ENCODE measurements at regions not wholly inside any gene's neighbourhood (a gene's known extent, or its start where the extent isn't known, plus 50 kb on each side); places are given as distances from the start of the nearest gene placed in this dataset.
"Not testable (repeated sequence)": the region's sequence is repeated elsewhere in the genome, so short reads cannot be mapped to it uniquely, and the experiment has no call there.

DNA sequence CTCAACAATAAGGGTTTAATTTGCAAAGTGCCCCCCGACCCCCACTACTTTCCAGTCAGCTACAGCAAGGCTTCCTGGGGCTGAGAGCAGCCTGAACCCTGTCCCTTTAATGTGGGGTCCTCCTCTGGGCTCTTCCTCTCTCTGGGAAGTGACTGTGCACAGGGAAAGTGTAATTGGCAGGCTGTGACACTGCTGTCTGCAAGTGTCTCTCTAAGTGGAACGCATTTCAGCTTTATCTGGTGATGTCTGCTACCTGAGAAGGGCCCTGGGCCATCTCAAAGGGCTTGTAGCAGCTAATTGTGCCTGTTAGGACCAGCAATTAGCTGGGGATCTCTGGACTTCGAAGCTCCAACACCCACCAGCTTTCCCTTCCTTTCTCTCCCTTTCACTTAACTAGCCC is 406.6 kb downstream of the TSHZ3 start:
- Histone ChIP-seq H3K27ac (ENCODE audit: low read depth in 2 of 2, low read length in 2 of 2) (no peak overlapping the region), H3K36me3 (ENCODE audit: control insufficient read depth in 2 of 2, insufficient read depth in 2 of 2, low read length in 2 of 2) (no peaks in the 10 kb centered on the region), H3K9me3 (ENCODE audit: control insufficient read depth in 2 of 2, low read length in 2 of 2) (peaks cover 0 to 3% of the 10 kb centered on the region in 2 donors), H3K4me1 (ENCODE audit: control insufficient read depth in 2 of 2, insufficient read depth in 2 of 2, low read length in 2 of 2) (no peaks in the 10 kb centered on the region), H3K9ac (ENCODE audit: low read depth in 1 of 2, low read length in 2 of 2) (no peak overlapping the region), H3K4me3 (ENCODE audit: low read length in 2 of 2) (no peak overlapping the region), H3K27me3 (ENCODE audit: control insufficient read depth in 2 of 2, insufficient read depth in 2 of 2, low read length in 2 of 2) (peaks cover 0 to 2% of the 10 kb centered on the region in 2 donors)

GRCh38 chr19:30941591-30941990 is 407.6 kb downstream of the TSHZ3 start:
- Histone ChIP-seq H3K36me3 (ENCODE audit: control insufficient read depth in 2 of 2, insufficient read depth in 2 of 2, low read length in 2 of 2) (no peaks in the 10 kb centered on the region), H3K4me1 (ENCODE audit: control insufficient read depth in 2 of 2, insufficient read depth in 2 of 2, low read length in 2 of 2) (no peaks in the 10 kb centered on the region), H3K9me3 (ENCODE audit: control insufficient read depth in 2 of 2, low read length in 2 of 2) (peaks cover 0 to 3% of the 10 kb centered on the region in 2 donors), H3K27me3 (ENCODE audit: control insufficient read depth in 2 of 2, insufficient read depth in 2 of 2, low read length in 2 of 2) (peaks cover 0 to 2% of the 10 kb centered on the region in 2 donors), H3K27ac (ENCODE audit: low read depth in 2 of 2, low read length in 2 of 2) (no peak overlapping the region), H3K4me3 (ENCODE audit: low read length in 2 of 2) (no peak overlapping the region), H3K9ac (ENCODE audit: low read depth in 1 of 2, low read length in 2 of 2) (no peak overlapping the region)

GRCh38 chr19:30936276-30936675 is 413.0 kb downstream of the TSHZ3 start:
- Histone ChIP-seq H3K36me3 (ENCODE audit: control insufficient read depth in 2 of 2, insufficient read depth in 2 of 2, low read length in 2 of 2) (no peaks in the 10 kb centered on the region), H3K4me3 (ENCODE audit: low read length in 2 of 2) (no peak overlapping the region), H3K27ac (ENCODE audit: low read depth in 2 of 2, low read length in 2 of 2) (no peak overlapping the region), H3K4me1 (ENCODE audit: control insufficient read depth in 2 of 2, insufficient read depth in 2 of 2, low read length in 2 of 2) (no peaks in the 10 kb centered on the region), H3K27me3 (ENCODE audit: control insufficient read depth in 2 of 2, insufficient read depth in 2 of 2, low read length in 2 of 2) (no peaks in the 10 kb centered on the region), H3K9me3 (ENCODE audit: control insufficient read depth in 2 of 2, low read length in 2 of 2) (peaks cover 0 to 3% of the 10 kb centered on the region in 2 donors), H3K9ac (ENCODE audit: low read depth in 1 of 2, low read length in 2 of 2) (no peak overlapping the region)

DNA sequence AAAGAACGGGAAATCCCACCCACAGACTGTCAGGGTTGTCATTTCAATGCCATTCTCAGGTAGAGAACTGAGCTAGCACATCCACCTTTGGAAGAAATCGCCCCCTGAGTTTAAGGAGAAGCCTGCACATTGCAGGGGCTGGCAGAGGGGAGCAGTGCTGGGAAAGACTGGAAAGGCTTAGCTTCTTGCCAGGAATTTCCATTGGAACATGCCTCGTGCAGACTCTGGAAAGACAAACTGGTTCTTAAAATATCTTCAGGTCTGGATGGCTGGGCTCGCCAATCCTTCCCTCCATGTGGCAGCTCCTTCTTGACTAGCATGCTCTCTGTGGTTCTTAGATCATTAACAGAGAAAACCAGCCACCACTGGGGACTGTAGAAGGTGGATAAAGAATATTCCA is 414.1 kb downstream of the TSHZ3 start:
- Histone ChIP-seq H3K9ac (ENCODE audit: low read depth in 1 of 2, low read length in 2 of 2) (no peak overlapping the region), H3K27ac (ENCODE audit: low read depth in 2 of 2, low read length in 2 of 2) (no peak overlapping the region), H3K9me3 (ENCODE audit: control insufficient read depth in 2 of 2, low read length in 2 of 2) (peaks cover 0 to 1% of the 10 kb centered on the region in 2 donors), H3K4me1 (ENCODE audit: control insufficient read depth in 2 of 2, insufficient read depth in 2 of 2, low read length in 2 of 2) (no peaks in the 10 kb centered on the region), H3K27me3 (ENCODE audit: control insufficient read depth in 2 of 2, insufficient read depth in 2 of 2, low read length in 2 of 2) (no peaks in the 10 kb centered on the region), H3K4me3 (ENCODE audit: low read length in 2 of 2) (no peak overlapping the region), H3K36me3 (ENCODE audit: control insufficient read depth in 2 of 2, insufficient read depth in 2 of 2, low read length in 2 of 2) (no peaks in the 10 kb centered on the region)

- H3K4me3 ChIP-seq (ENCODE audit: low read length in 2 of 2); H3K9me3 ChIP-seq (ENCODE audit: control insufficient read depth in 2 of 2, low read length in 2 of 2); H3K4me1 ChIP-seq (ENCODE audit: control insufficient read depth in 2 of 2, insufficient read depth in 2 of 2, low read length in 2 of 2); H3K36me3 ChIP-seq (ENCODE audit: control insufficient read depth in 2 of 2, insufficient read depth in 2 of 2, low read length in 2 of 2); H3K9ac ChIP-seq (ENCODE audit: low read depth in 1 of 2, low read length in 2 of 2); H3K27me3 ChIP-seq (ENCODE audit: control insufficient read depth in 2 of 2, insufficient read depth in 2 of 2, low read length in 2 of 2); H3K27ac ChIP-seq (ENCODE audit: low read depth in 2 of 2, low read length in 2 of 2): not testable (repeated sequence)
Observed at GRCh38 chr19:30933454-30933853, 415.8 kb downstream of the TSHZ3 start.

DNA sequence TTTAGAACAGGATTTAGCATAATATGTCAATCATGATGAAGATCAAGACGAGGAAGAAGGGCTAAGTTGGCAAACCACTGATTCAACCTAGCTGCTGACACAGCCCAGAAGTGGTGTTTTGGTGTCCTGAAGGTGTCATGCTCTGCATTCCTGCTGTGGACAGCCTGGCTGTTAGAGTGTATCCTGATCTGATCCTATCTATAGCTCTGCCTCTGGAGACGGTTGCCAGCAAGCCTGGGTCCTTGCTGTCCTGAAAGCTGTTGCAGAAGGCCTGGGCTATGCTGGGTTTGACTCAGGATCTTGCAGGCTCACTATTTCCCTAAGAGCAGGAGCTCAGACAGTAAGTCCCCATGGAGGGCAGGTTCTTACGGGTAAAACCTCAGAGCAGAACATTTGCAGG is 416.4 kb downstream of the TSHZ3 start:
- Histone ChIP-seq H3K9me3 (ENCODE audit: control insufficient read depth in 2 of 2, low read length in 2 of 2) (peaks cover 0 to 2% of the 10 kb centered on the region in 2 donors), H3K4me3 (ENCODE audit: low read length in 2 of 2) (no peak overlapping the region), H3K27me3 (ENCODE audit: control insufficient read depth in 2 of 2, insufficient read depth in 2 of 2, low read length in 2 of 2) (no peaks in the 10 kb centered on the region), H3K4me1 (ENCODE audit: control insufficient read depth in 2 of 2, insufficient read depth in 2 of 2, low read length in 2 of 2) (no peaks in the 10 kb centered on the region), H3K9ac (ENCODE audit: low read depth in 1 of 2, low read length in 2 of 2) (no peak overlapping the region), H3K27ac (ENCODE audit: low read depth in 2 of 2, low read length in 2 of 2) (no peak overlapping the region), H3K36me3 (ENCODE audit: control insufficient read depth in 2 of 2, insufficient read depth in 2 of 2, low read length in 2 of 2) (no peaks in the 10 kb centered on the region)

DNA sequence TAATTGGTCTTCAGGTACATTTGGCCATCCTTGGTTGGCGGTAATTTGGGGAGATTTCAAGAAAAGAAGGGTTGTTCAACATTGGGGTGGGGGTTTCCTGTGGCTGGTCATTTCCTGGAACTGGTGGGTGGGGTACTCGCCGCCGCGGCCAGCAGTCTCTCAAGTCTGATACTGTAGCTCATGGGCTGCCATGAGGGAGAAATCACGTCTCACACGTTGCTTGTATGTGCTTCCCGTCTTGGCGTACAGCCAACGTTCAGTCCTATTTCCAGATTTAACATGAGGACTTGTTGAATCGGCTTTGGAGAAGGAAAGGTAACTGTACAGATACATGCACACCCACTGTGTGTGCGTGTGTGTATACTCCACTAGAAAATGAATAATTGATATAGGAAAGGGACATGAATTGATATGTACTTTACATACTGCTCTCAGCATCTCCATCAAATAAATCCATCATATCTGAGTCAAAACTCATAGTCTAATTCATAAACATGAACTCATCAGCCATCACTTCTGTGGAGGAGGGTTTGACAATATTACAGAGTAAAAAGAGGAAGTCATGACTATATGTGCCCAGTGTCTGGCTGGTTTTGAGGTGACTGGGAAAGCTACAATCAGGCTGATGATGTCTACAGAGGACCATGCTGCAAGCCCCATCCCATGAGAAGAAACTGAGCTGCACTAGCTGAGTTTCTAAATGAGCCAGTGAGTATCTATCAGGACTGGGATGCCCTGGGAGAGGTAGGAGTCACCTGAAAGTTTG is 418.1 kb downstream of the TSHZ3 start:
- Histone ChIP-seq H3K9me3 (ENCODE audit: control insufficient read depth in 2 of 2, low read length in 2 of 2) (peaks cover 0 to 2% of the 10 kb centered on the region in 2 donors), H3K4me3 (ENCODE audit: low read length in 2 of 2) (no peak overlapping the region), H3K9ac (ENCODE audit: low read depth in 1 of 2, low read length in 2 of 2) (no peak overlapping the region), H3K36me3 (ENCODE audit: control insufficient read depth in 2 of 2, insufficient read depth in 2 of 2, low read length in 2 of 2) (no peaks in the 10 kb centered on the region), H3K4me1 (ENCODE audit: control insufficient read depth in 2 of 2, insufficient read depth in 2 of 2, low read length in 2 of 2) (no peaks in the 10 kb centered on the region), H3K27me3 (ENCODE audit: control insufficient read depth in 2 of 2, insufficient read depth in 2 of 2, low read length in 2 of 2) (no peaks in the 10 kb centered on the region), H3K27ac (ENCODE audit: low read depth in 2 of 2, low read length in 2 of 2) (no peak overlapping the region)

GRCh38 chr19:30927705-30928104 is 421.5 kb downstream of the TSHZ3 start:
- no peak overlapping the region for H3K27ac ChIP-seq (ENCODE audit: low read depth in 2 of 2, low read length in 2 of 2)
- peaks cover 0 to 2% of the 10 kb centered on the region in 2 donors for H3K9me3 ChIP-seq (ENCODE audit: control insufficient read depth in 2 of 2, low read length in 2 of 2)
- H3K27me3 ChIP-seq (ENCODE audit: control insufficient read depth in 2 of 2, insufficient read depth in 2 of 2, low read length in 2 of 2) = no peaks in the 10 kb centered on the region
- H3K4me3 ChIP-seq (ENCODE audit: low read length in 2 of 2) = no peak overlapping the region
- no peak overlapping the region for H3K9ac ChIP-seq (ENCODE audit: low read depth in 1 of 2, low read length in 2 of 2)
- H3K4me1 ChIP-seq (ENCODE audit: control insufficient read depth in 2 of 2, insufficient read depth in 2 of 2, low read length in 2 of 2) = no peaks in the 10 kb centered on the region
- no peaks in the 10 kb centered on the region for H3K36me3 ChIP-seq (ENCODE audit: control insufficient read depth in 2 of 2, insufficient read depth in 2 of 2, low read length in 2 of 2)

DNA sequence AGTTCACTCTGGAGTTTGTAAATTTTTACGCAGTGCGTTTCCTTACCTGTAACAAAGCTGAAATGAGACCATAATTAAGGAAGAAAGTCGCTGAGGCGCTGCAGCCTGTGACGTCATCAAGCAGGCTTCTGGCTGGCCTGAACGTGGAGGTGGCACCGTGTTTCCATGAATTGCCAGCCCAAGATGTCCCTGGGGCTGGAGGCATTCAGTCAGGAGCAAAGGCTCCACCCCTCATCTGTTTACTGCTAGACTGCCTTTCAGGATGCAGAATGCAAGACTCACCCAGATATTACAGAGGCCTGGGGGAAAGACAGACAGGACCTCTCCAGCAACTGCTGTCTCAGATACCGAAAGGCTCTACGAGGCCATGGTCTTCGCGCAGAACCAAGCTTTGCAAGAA is 424.6 kb downstream of the TSHZ3 start:
- Histone ChIP-seq H3K4me3 (ENCODE audit: low read length in 2 of 2) (no peak overlapping the region), H3K9ac (ENCODE audit: low read depth in 1 of 2, low read length in 2 of 2) (no peak overlapping the region), H3K27ac (ENCODE audit: low read depth in 2 of 2, low read length in 2 of 2) (no peak overlapping the region), H3K27me3 (ENCODE audit: control insufficient read depth in 2 of 2, insufficient read depth in 2 of 2, low read length in 2 of 2) (no peaks in the 10 kb centered on the region), H3K9me3 (ENCODE audit: control insufficient read depth in 2 of 2, low read length in 2 of 2) (peaks cover 0 to 2% of the 10 kb centered on the region in 2 donors), H3K36me3 (ENCODE audit: control insufficient read depth in 2 of 2, insufficient read depth in 2 of 2, low read length in 2 of 2) (no peaks in the 10 kb centered on the region), H3K4me1 (ENCODE audit: control insufficient read depth in 2 of 2, insufficient read depth in 2 of 2, low read length in 2 of 2) (no peaks in the 10 kb centered on the region)

- Histone ChIP-seq H3K36me3 (ENCODE audit: control insufficient read depth in 2 of 2, insufficient read depth in 2 of 2, low read length in 2 of 2) (no peaks in the 10 kb centered on the region), H3K9ac (ENCODE audit: low read depth in 1 of 2, low read length in 2 of 2) (no peak overlapping the region), H3K27ac (ENCODE audit: low read depth in 2 of 2, low read length in 2 of 2) (no peak overlapping the region), H3K27me3 (ENCODE audit: control insufficient read depth in 2 of 2, insufficient read depth in 2 of 2, low read length in 2 of 2) (no peaks in the 10 kb centered on the region), H3K9me3 (ENCODE audit: control insufficient read depth in 2 of 2, low read length in 2 of 2) (peaks cover 0 to 2% of the 10 kb centered on the region in 2 donors), H3K4me3 (ENCODE audit: low read length in 2 of 2) (no peak overlapping the region), H3K4me1 (ENCODE audit: control insufficient read depth in 2 of 2, insufficient read depth in 2 of 2, low read length in 2 of 2) (no peaks in the 10 kb centered on the region)
Observed at GRCh38 chr19:30924069-30924636, 425.1 kb downstream of the TSHZ3 start.

Measured in mucosa of rectum (tissue), 2 donors.